Astrocyte of the cerebellum (primary cell): ENCODE measurements at regions not wholly inside any gene's neighbourhood (a gene's known extent, or its start where the extent isn't known, plus 50 kb on each side); places are given as distances from the start of the nearest gene placed in this dataset.

Experiments
- DNase-seq: peaks from one replicate; pipeline ENCODE4 v3.0.0-alpha.2; 2011; ENCODE audit warnings: low read depth
- H3K4me3 ChIP-seq: 2 replicates; pipeline ENCODE4 v1.5.1; 2011; ENCODE audit warnings: mild to moderate bottlenecking, low read depth, low read length, moderate library complexity
- in situ Hi-C: cut with HindIII; loops from 2 replicates; pipeline ENCODE4 v1.10.0; 2017; ENCODE audit warnings: low sequenced_read_pairs
- TF ChIP-seq, protein P1 (sequence below): IDR thresholded peaks from 2 replicates; pipeline ENCODE4 v1.5.1; 2012; ENCODE audit warnings: low read length, low read depth, moderate library complexity, mild to moderate bottlenecking; ENCODE audit errors: missing control alignments

DNA sequence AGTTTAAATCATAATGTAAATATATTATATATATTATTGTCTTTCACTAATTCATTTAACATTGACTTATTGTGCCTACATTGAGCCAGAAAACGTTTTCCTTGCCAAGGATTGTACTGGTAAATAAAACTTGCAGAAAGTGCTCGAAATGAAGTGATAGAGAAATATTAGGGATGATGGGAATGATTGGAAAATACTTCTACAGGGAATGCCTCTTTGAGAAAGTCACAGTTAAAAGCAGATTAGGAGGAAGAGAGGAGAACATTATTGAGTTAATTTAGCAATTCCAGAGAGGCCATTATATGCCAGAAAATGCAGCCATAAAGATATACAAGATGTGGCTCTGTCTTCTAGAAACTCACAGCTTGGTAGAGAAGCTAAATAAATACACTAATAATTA, 560.0 kb upstream of the KCNMB2 start:
- TF ChIP-seq, protein P1, sequence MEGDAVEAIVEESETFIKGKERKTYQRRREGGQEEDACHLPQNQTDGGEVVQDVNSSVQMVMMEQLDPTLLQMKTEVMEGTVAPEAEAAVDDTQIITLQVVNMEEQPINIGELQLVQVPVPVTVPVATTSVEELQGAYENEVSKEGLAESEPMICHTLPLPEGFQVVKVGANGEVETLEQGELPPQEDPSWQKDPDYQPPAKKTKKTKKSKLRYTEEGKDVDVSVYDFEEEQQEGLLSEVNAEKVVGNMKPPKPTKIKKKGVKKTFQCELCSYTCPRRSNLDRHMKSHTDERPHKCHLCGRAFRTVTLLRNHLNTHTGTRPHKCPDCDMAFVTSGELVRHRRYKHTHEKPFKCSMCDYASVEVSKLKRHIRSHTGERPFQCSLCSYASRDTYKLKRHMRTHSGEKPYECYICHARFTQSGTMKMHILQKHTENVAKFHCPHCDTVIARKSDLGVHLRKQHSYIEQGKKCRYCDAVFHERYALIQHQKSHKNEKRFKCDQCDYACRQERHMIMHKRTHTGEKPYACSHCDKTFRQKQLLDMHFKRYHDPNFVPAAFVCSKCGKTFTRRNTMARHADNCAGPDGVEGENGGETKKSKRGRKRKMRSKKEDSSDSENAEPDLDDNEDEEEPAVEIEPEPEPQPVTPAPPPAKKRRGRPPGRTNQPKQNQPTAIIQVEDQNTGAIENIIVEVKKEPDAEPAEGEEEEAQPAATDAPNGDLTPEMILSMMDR, result no peak
- in situ Hi-C loops, result no loop called here
- DNase-seq, result no peak
- no peak overlapping the region for H3K4me3 ChIP-seq

GRCh38 chr3:177976866-177977265, 559.4 kb upstream of the KCNMB2 start:
- in situ Hi-C loops, result no loop called here
- no peak overlapping the region for H3K4me3 ChIP-seq
- TF ChIP-seq, protein P1, result no peak
- DNase-seq, result no peak

DNA sequence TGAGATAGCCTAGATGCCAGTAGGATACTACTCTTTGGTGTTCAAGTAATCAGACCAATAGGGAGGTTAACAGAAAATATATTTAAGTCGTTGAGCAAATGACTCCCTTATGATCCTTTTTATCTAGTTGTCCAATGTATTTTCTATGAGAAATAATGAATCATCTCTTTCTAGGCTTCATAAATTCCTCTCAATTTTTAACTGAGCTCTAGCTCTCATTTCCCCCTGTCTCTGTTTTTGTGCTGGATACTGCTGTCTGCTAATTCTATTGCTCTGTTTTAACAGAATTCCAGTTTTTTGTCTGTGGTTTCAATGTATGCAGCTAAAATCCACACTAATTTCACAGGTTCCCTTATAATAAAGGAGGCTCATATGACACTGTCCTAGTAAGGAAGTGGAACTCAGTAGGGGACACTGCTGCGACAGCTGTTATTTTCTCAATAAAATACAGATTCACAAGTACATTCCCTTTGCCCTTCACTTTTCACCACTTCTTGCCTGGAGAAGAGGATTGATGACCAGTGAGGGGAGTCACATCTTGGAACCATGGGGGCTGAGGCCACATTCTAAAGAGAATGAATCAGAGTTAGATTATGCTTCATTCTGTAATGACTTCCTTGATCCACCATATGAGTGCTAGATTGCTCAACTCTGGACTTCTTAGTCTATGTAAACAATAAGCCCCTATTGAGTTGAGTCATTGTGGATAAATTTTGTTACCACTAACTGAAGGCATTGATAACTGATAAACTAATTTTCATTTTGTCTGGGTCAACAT, 558.7 kb upstream of the KCNMB2 start:
- no peak overlapping the region for H3K4me3 ChIP-seq
- peak; percentile 69 for DNase-seq

DNA sequence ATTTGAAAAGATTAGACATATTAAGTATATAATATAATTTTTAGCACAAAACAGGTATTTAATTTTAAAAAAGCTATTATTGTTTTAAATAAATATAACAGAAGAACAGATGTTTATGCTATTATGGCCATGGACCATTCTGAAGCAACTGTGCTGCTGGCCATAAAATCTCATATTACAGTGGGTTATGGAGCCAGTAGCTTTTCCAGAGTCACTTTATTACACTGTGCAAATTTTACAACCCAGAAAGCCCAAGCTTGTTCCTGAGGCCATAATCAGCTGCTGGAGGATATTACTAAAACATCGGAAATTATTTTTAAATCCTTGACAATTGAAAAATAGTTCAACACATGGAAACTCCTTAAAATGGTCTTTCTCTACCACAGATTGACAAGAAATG, 557.3 kb upstream of the KCNMB2 start:
- TF ChIP-seq, protein P1, result no peak
- in situ Hi-C loops, result no loop called here
- no peak for DNase-seq
- no peak overlapping the region for H3K4me3 ChIP-seq

More for the DNA sequence above, 558.7 kb upstream of the KCNMB2 start:
- TF ChIP-seq, protein P1, result no peak
- in situ Hi-C loops, result no loop called here

GRCh38 chr3:177979703-177980102, 556.5 kb upstream of the KCNMB2 start:
- TF ChIP-seq, protein P1, result no peak
- no peak for DNase-seq
- no peak overlapping the region for H3K4me3 ChIP-seq
- in situ Hi-C loops, result no loop called here

DNA sequence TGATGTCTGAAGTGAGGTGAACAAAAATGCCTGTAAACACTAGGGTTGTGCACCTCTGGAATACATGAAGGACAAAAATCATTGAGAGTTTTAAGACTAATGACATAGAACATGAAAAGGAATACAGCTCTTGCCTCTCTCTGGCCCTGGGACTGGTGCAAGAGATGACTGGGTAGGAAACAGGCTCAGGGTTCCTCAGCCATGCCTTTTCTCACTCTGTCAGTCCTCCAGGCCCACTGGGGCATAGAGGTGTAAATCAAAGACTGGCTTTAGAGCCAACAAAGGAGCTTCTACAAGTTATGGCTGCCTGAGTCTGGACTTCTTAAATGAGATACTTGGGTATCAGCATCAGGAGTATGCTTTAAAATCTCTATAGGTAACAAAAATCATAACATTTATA, 554.7 kb upstream of the KCNMB2 start:
- no peak overlapping the region for H3K4me3 ChIP-seq

More for the DNA sequence above, 554.7 kb upstream of the KCNMB2 start:
- in situ Hi-C loops, result no loop called here
- no peak for DNase-seq
- TF ChIP-seq, protein P1, result no peak
